Erythroblast (primary cell): ENCODE measurements at regions not wholly inside any gene's neighbourhood (a gene's known extent, or its start where the extent isn't known, plus 50 kb on each side); places are given as distances from the start of the nearest gene placed in this dataset.

Experiments
- GATA1 ChIP-seq: IDR thresholded peaks from 2 replicates; pipeline ENCODE4 v1.6.1; 2011; ENCODE audit warnings: low read depth, mild to moderate bottlenecking, control low read depth, low read length, moderate library complexity
- POLR2A ChIP-seq: IDR thresholded peaks from 2 replicates; pipeline ENCODE4 v1.6.1; 2011; ENCODE audit warnings: mild to moderate bottlenecking, low read length

DNA sequence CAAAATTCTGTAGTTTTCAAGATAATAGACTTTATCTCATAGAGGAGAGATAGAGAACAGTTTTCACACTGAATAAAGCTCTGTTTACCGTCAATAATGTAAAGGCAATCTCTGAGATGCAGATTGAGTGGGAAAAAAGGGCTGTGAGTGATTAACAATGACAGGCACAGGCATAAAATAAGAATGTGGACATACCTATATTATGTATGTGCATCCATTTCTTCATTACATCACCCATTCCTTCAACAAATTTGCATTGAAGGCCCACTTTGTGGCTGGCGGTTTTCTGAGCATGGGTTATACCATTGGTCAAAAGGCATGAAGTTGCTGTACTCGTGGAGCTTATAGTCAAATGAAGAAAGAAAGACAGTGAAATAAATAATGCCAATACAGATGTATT lies 1431.0 kb downstream of the AACS start:
- no peak for TF ChIP-seq POLR2A
- TF ChIP-seq GATA1, result no peak
